IPS-NIHi7 (cell line): ENCODE measurements at regions not wholly inside any gene's neighbourhood (a gene's known extent, or its start where the extent isn't known, plus 50 kb on each side); places are given as distances from the start of the nearest gene placed in this dataset.

ENCODE experiments used
- DNase-seq: peaks from one replicate; pipeline ENCODE4 v3.0.0; 2012; ENCODE audit warnings: mixed read lengths; ENCODE audit errors: extremely low spot score

GRCh38 chr15:95557226-95558046 is 773.1 kb upstream of the NR2F2 start:
- DNase-seq, result peak; percentile 26

GRCh38 chr15:95558131-95558530 is 772.4 kb upstream of the NR2F2 start:
- no peak for DNase-seq

GRCh38 chr15:95558916-95559315 is 771.6 kb upstream of the NR2F2 start:
- DNase-seq, result no peak

GRCh38 chr15:95559875-95560394 is 770.6 kb upstream of the NR2F2 start:
- no peak for DNase-seq

GRCh38 chr15:95561463-95561862 is 769.0 kb upstream of the NR2F2 start:
- no peak for DNase-seq

- no peak for DNase-seq
Measured at GRCh38 chr15:95563634-95564033, 766.9 kb upstream of the NR2F2 start.

- no peak for DNase-seq
Measured at GRCh38 chr15:95565016-95565600, 765.4 kb upstream of the NR2F2 start.

- DNase-seq, result no peak
Measured at GRCh38 chr15:95565690-95566089, 764.8 kb upstream of the NR2F2 start.

- no peak for DNase-seq
Measured at GRCh38 chr15:95567686-95568085, 762.8 kb upstream of the NR2F2 start.

- no peak for DNase-seq
Measured at GRCh38 chr15:95574053-95574452, 756.4 kb upstream of the NR2F2 start.

- no peak for DNase-seq
Measured at GRCh38 chr15:95577927-95578326, 752.6 kb upstream of the NR2F2 start.

- DNase-seq, result no peak
Measured at GRCh38 chr15:95580121-95580520, 750.4 kb upstream of the NR2F2 start.

GRCh38 chr15:95581595-95581994 is 748.9 kb upstream of the NR2F2 start:
- DNase-seq, result no peak

- DNase-seq, result no peak
Measured at GRCh38 chr15:95584088-95584487, 746.4 kb upstream of the NR2F2 start.

GRCh38 chr15:95588056-95588455 is 742.4 kb upstream of the NR2F2 start:
- no peak for DNase-seq

- no peak for DNase-seq
Measured at GRCh38 chr15:95590533-95591044, 739.9 kb upstream of the NR2F2 start.

GRCh38 chr15:95591270-95591669 is 739.2 kb upstream of the NR2F2 start:
- DNase-seq, result no peak

- DNase-seq, result no peak
Measured at GRCh38 chr15:95591886-95592285, 738.6 kb upstream of the NR2F2 start.

GRCh38 chr15:95594496-95594895 is 736.0 kb upstream of the NR2F2 start:
- no peak for DNase-seq

- DNase-seq, result no peak
Measured at GRCh38 chr15:95595759-95596158, 734.7 kb upstream of the NR2F2 start.

GRCh38 chr15:95596496-95596895 is 734.0 kb upstream of the NR2F2 start:
- DNase-seq, result peak; percentile 39

GRCh38 chr15:95598251-95598855 is 732.1 kb upstream of the NR2F2 start:
- no peak for DNase-seq

GRCh38 chr15:95600367-95600766 is 730.1 kb upstream of the NR2F2 start:
- DNase-seq, result no peak
